ENCODE measurements at regions not wholly inside any gene's neighbourhood (a gene's known extent, or its start where the extent isn't known, plus 50 kb on each side); places are given as distances from the start of the nearest gene placed in this dataset.

DNA sequence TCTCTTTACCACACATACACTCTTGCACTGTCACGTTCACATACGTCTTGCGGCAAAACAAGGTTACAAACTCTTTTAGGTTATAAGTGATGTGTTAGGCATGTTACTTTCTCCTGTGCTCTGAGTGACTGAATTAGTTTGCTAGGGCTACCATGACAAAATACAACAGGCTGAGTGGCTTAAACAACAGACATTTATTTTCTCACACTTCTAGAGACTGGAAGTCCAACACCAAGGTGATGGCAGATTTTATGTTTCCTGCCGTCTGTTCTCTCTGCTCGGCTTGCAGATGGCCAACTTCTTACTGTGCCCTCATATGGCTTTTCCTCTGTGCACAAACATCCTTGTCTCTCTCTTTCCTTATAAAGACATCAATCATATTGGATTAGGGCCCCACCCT is 1224.3 kb upstream of the TENM3 start:
- no peak overlapping the region for H3K4me2 ChIP-seq (replicated peaks; ENCODE audit: extremely low read depth, low read length, poor library complexity, severe bottlenecking)
- no peaks in the 10 kb centered on the region for H3K36me3 ChIP-seq (replicated peaks in 1 of 2; ENCODE audit: control insufficient read depth in 1 of 2, insufficient read depth in 2 of 2, low read length in 2 of 2)
- H3K4me1 Mint-ChIP-seq = no peaks in the 10 kb centered on the region
- peaks cover 2 to 13% (median 5%) of the 10 kb centered on the region in 7 donors for H3K9me3 Mint-ChIP-seq
- H3K4me1 ChIP-seq (ENCODE audit: control insufficient read depth in 1 of 2, insufficient read depth in 2 of 2, low read length in 2 of 2) = no peaks in the 10 kb centered on the region
- no peak for DNase-seq
- WGBS (ENCODE audit: insufficient coverage) = 86% methylated on average over 2 of the region's 5 CpGs
- no peak overlapping the region for H3K27ac Mint-ChIP-seq
- no peaks in the 10 kb centered on the region for H3K27me3 Mint-ChIP-seq (ENCODE audit: low read depth in 3 of 3)
- H3K9ac ChIP-seq (ENCODE audit: insufficient read depth, low read length, poor library complexity, severe bottlenecking) = no peak overlapping the region
- H2AFZ ChIP-seq (ENCODE audit: insufficient read depth, low read depth, low read length, poor library complexity, severe bottlenecking) = no peak overlapping the region
- no peaks in the 10 kb centered on the region for H3K36me3 Mint-ChIP-seq
- no peak overlapping the region for H3K4me3 Mint-ChIP-seq
- H3K27me3 ChIP-seq (ENCODE audit: control insufficient read depth in 2 of 2, insufficient read depth in 2 of 2, low read length in 2 of 2) = no peaks in the 10 kb centered on the region
- intact Hi-C loops (cut with micrococcal nuclease) = no loop called here
- peaks cover 0 to 9% of the 10 kb centered on the region in 2 donors for H3K9me3 ChIP-seq (replicated peaks in 1 of 2; ENCODE audit: control insufficient read depth in 1 of 2, insufficient read depth in 1 of 2, low read length in 2 of 2)
- no peak overlapping the region for H3K4me3 ChIP-seq (replicated peaks in 1 of 3; ENCODE audit: low read depth in 2 of 3, low read length in 3 of 3)
- H3K79me2 ChIP-seq (ENCODE audit: insufficient read depth, low read length) = no peaks in the 10 kb centered on the region
- TF ChIP-seq, protein P1, sequence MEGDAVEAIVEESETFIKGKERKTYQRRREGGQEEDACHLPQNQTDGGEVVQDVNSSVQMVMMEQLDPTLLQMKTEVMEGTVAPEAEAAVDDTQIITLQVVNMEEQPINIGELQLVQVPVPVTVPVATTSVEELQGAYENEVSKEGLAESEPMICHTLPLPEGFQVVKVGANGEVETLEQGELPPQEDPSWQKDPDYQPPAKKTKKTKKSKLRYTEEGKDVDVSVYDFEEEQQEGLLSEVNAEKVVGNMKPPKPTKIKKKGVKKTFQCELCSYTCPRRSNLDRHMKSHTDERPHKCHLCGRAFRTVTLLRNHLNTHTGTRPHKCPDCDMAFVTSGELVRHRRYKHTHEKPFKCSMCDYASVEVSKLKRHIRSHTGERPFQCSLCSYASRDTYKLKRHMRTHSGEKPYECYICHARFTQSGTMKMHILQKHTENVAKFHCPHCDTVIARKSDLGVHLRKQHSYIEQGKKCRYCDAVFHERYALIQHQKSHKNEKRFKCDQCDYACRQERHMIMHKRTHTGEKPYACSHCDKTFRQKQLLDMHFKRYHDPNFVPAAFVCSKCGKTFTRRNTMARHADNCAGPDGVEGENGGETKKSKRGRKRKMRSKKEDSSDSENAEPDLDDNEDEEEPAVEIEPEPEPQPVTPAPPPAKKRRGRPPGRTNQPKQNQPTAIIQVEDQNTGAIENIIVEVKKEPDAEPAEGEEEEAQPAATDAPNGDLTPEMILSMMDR (IDR thresholded peaks at IDR 0.05) = no peak
- no peak overlapping the region for H3K27ac ChIP-seq (ENCODE audit: low read depth in 1 of 2, low read length in 2 of 2)
- no peaks in the 10 kb centered on the region for H4K20me1 ChIP-seq (ENCODE audit: insufficient read depth, low read length)

DNA sequence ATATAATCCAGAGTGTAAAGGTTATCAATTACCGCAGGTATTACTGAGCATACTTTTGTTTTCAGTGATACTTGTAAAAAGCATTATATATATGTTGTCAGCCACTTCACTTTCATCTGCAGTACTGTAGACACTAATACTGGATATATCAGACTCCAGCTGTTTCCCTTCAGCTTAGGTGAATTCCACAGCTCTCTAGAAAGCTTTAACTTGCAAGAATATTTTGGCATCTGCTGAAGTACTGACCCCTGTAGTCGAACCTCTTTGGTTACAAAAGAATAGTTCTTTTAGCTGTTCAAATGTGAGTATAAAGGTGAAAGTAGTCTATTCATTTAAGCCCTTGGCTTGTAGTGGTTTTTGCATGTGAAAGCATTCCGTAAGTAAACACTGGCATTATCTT is 1222.7 kb upstream of the TENM3 start:
- TF ChIP-seq, protein P1 (IDR thresholded peaks at IDR 0.05) = no peak
- no peaks in the 10 kb centered on the region for H3K4me1 ChIP-seq (ENCODE audit: control insufficient read depth in 1 of 2, insufficient read depth in 2 of 2, low read length in 2 of 2)
- no peaks in the 10 kb centered on the region for H3K4me1 Mint-ChIP-seq
- H2AFZ ChIP-seq (ENCODE audit: insufficient read depth, low read depth, low read length, poor library complexity, severe bottlenecking) = no peak overlapping the region
- WGBS (ENCODE audit: insufficient coverage) = no CpG with 5 or more reads among the region's 3 CpGs
- no peak overlapping the region for H3K4me3 ChIP-seq (replicated peaks in 1 of 3; ENCODE audit: low read depth in 2 of 3, low read length in 3 of 3)
- no peak overlapping the region for H3K4me2 ChIP-seq (replicated peaks; ENCODE audit: extremely low read depth, low read length, poor library complexity, severe bottlenecking)
- H3K27ac ChIP-seq (ENCODE audit: low read depth in 1 of 2, low read length in 2 of 2) = no peak overlapping the region
- H3K36me3 ChIP-seq (replicated peaks in 1 of 2; ENCODE audit: control insufficient read depth in 1 of 2, insufficient read depth in 2 of 2, low read length in 2 of 2) = no peaks in the 10 kb centered on the region
- no peak overlapping the region for H3K9ac ChIP-seq (ENCODE audit: insufficient read depth, low read length, poor library complexity, severe bottlenecking)
- no peaks in the 10 kb centered on the region for H4K20me1 ChIP-seq (ENCODE audit: insufficient read depth, low read length)
- no peaks in the 10 kb centered on the region for H3K27me3 Mint-ChIP-seq (ENCODE audit: low read depth in 3 of 3)
- H3K9me3 ChIP-seq (replicated peaks in 1 of 2; ENCODE audit: control insufficient read depth in 1 of 2, insufficient read depth in 1 of 2, low read length in 2 of 2) = peaks cover 0 to 9% of the 10 kb centered on the region in 2 donors
- intact Hi-C loops (cut with micrococcal nuclease) = no loop called here
- H3K36me3 Mint-ChIP-seq = no peaks in the 10 kb centered on the region
- no peak overlapping the region for H3K4me3 Mint-ChIP-seq
- H3K9me3 Mint-ChIP-seq = peaks cover 1 to 13% (median 6%) of the 10 kb centered on the region in 7 donors
- no peaks in the 10 kb centered on the region for H3K79me2 ChIP-seq (ENCODE audit: insufficient read depth, low read length)
- no peaks in the 10 kb centered on the region for H3K27me3 ChIP-seq (ENCODE audit: control insufficient read depth in 2 of 2, insufficient read depth in 2 of 2, low read length in 2 of 2)
- DNase-seq = no peak
- H3K27ac Mint-ChIP-seq = no peak overlapping the region

Data from CD14-positive monocyte (primary cell).